Erythroblast (primary cell): ENCODE measurements at regions not wholly inside any gene's neighbourhood (a gene's known extent, or its start where the extent isn't known, plus 50 kb on each side); places are given as distances from the start of the nearest gene placed in this dataset.

Experiments
- GATA1 ChIP-seq: IDR thresholded peaks from 2 replicates; pipeline ENCODE4 v1.6.1; 2011; ENCODE audit warnings: low read depth, mild to moderate bottlenecking, control low read depth, low read length, moderate library complexity
- POLR2A ChIP-seq: IDR thresholded peaks from 2 replicates; pipeline ENCODE4 v1.6.1; 2011; ENCODE audit warnings: mild to moderate bottlenecking, low read length

DNA sequence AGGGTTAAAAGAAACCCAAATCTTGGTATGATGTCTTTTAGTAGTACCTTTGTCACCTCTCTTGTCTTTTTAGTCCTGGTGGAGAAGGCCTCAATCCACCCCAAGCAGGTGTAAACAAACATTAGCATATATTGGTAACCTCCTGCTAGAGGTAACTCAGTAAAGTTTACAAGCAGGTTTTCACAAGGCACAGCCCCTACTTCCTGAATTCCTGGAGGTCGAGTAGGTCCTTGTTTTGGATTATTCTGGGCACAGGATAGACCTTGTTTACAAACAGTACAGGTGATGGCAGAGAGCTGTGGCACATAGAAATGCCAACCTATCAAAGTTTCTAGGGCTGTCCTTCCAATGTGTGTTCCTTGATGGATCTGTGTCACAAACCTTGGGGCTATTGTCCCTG lies 99.1 kb downstream of the ALG10 start:
- TF ChIP-seq POLR2A, result no peak
- no peak for TF ChIP-seq GATA1
